GM21360 (cell line): ENCODE measurements at regions not wholly inside any gene's neighbourhood (a gene's known extent, or its start where the extent isn't known, plus 50 kb on each side); places are given as distances from the start of the nearest gene placed in this dataset.

Experiments
- ATAC-seq: cut with Tn5 transposase; IDR thresholded peaks from one replicate; pipeline ENCODE4 v1.9.1; 2021; ENCODE audit warnings: mild to moderate bottlenecking, moderate library complexity; ENCODE audit not compliant: unreplicated experiment

- ATAC-seq, result no peak
These were observed 231.4 kb upstream of the RGPD4 start for GRCh38 chr2:107595285-107595684.

- ATAC-seq, result no peak
These were observed 230.9 kb upstream of the RGPD4 start for GRCh38 chr2:107595749-107596148.

GRCh38 chr2:107597507-107597906 is 229.2 kb upstream of the RGPD4 start:
- ATAC-seq, result no peak

- ATAC-seq, result no peak
These were observed 223.9 kb upstream of the RGPD4 start for GRCh38 chr2:107602801-107603200.

GRCh38 chr2:107607054-107607453 is 219.6 kb upstream of the RGPD4 start:
- ATAC-seq, result no peak

- no peak for ATAC-seq
These were observed 219.2 kb upstream of the RGPD4 start for GRCh38 chr2:107607473-107607872.

- no peak for ATAC-seq
These were observed 211.7 kb upstream of the RGPD4 start for GRCh38 chr2:107615039-107615438.

- no peak for ATAC-seq
These were observed 207.9 kb upstream of the RGPD4 start for GRCh38 chr2:107618769-107619168.

- no peak for ATAC-seq
These were observed 205.2 kb upstream of the RGPD4 start for GRCh38 chr2:107621186-107622165.

GRCh38 chr2:107622741-107623310 is 203.9 kb upstream of the RGPD4 start:
- ATAC-seq, result no peak

GRCh38 chr2:107625982-107626381 is 200.7 kb upstream of the RGPD4 start:
- no peak for ATAC-seq

GRCh38 chr2:107627164-107627563 is 199.5 kb upstream of the RGPD4 start:
- no peak for ATAC-seq

- no peak for ATAC-seq
These were observed 198.8 kb upstream of the RGPD4 start for GRCh38 chr2:107627926-107628325.

GRCh38 chr2:107633580-107634147 is 193.0 kb upstream of the RGPD4 start:
- ATAC-seq, result no peak

- no peak for ATAC-seq
These were observed 192.5 kb upstream of the RGPD4 start for GRCh38 chr2:107634172-107634571.

- ATAC-seq, result no peak
These were observed 190.8 kb upstream of the RGPD4 start for GRCh38 chr2:107635883-107636282.

- ATAC-seq, result no peak
These were observed 181.1 kb upstream of the RGPD4 start for GRCh38 chr2:107645586-107645985.

- no peak for ATAC-seq
These were observed 177.8 kb upstream of the RGPD4 start for GRCh38 chr2:107648781-107649404.

GRCh38 chr2:107657049-107657448 is 169.6 kb upstream of the RGPD4 start:
- ATAC-seq, result no peak

- no peak for ATAC-seq
These were observed 163.1 kb upstream of the RGPD4 start for GRCh38 chr2:107663632-107664031.

GRCh38 chr2:107669335-107669734 is 157.4 kb upstream of the RGPD4 start:
- ATAC-seq, result no peak
